Lower lobe of right lung (tissue), 2 donors: ENCODE measurements at regions not wholly inside any gene's neighbourhood (a gene's known extent, or its start where the extent isn't known, plus 50 kb on each side); places are given as distances from the start of the nearest gene placed in this dataset.

ENCODE experiments used
- ATAC-seq, 2 donors: fragments of 200-7000 bp; cut with Tn5 transposase; one replicate each; pipeline ENCODE4 v1.9.1; 2020 to 2022; ENCODE audit warnings: mild to moderate bottlenecking in 2 of 2, moderate library complexity in 2 of 2
- DNase-seq: peaks from one replicate; pipeline ENCODE4 v3.0.0-alpha.2; 2020
- H3K27ac ChIP-seq: fragments of 200-600 bp; one replicate; pipeline ENCODE4 v1.8.0; 2022
- H3K27me3 ChIP-seq: fragments of 200-600 bp; one replicate; pipeline ENCODE4 v1.8.0; 2022; ENCODE audit warnings: low read depth
- H3K36me3 ChIP-seq: fragments of 200-600 bp; one replicate; pipeline ENCODE4 v1.8.0; 2022; ENCODE audit warnings: mild to moderate bottlenecking
- H3K4me1 ChIP-seq: fragments of 200-600 bp; one replicate; pipeline ENCODE4 v1.8.0; 2022
- H3K4me3 ChIP-seq: fragments of 200-600 bp; one replicate; pipeline ENCODE4 v1.8.0; 2022; ENCODE audit warnings: mild to moderate bottlenecking
- H3K9me3 ChIP-seq: fragments of 200-600 bp; one replicate; pipeline ENCODE4 v1.8.0; 2022
- intact Hi-C: fragments of 100-400 bp; cut with DNase I; formaldehyde crosslinking; loops from one replicate; pipeline ENCODE4 v1.11.0; 2022
- TF ChIP-seq, protein P1 (sequence below): fragments of 200-600 bp; IDR thresholded peaks from one replicate; pipeline ENCODE4 v1.8.0; 2022; ENCODE audit warnings: antibody characterized with exemption, mild to moderate bottlenecking
- donor health status: DM: no; HTN: yes; CAD: no; lungs with severe emphysema.

DNA sequence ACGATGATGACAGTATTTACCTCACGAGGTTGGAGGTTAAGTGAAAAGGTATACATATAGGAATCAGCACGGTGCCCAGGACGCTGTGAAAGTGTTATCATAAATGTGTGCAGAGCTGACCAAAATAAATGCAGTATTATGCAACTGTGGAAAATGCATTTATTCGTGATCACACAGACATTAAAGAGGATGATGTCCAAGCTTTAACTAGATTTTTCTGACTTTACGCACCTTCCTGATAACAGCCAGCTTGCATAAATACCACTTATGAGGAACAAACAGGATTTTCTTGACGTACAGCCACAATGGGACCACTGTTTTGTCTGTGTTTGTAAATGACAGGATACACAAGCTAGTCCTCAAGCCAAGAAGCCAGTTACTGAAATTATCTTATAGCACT, 71.4 kb upstream of the ATP10B start:
- intact Hi-C loops: no loop called here
- TF ChIP-seq, protein P1, sequence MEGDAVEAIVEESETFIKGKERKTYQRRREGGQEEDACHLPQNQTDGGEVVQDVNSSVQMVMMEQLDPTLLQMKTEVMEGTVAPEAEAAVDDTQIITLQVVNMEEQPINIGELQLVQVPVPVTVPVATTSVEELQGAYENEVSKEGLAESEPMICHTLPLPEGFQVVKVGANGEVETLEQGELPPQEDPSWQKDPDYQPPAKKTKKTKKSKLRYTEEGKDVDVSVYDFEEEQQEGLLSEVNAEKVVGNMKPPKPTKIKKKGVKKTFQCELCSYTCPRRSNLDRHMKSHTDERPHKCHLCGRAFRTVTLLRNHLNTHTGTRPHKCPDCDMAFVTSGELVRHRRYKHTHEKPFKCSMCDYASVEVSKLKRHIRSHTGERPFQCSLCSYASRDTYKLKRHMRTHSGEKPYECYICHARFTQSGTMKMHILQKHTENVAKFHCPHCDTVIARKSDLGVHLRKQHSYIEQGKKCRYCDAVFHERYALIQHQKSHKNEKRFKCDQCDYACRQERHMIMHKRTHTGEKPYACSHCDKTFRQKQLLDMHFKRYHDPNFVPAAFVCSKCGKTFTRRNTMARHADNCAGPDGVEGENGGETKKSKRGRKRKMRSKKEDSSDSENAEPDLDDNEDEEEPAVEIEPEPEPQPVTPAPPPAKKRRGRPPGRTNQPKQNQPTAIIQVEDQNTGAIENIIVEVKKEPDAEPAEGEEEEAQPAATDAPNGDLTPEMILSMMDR: no peak
- peaks cover 29% of the 10 kb centered on the region for H3K4me1 ChIP-seq
- DNase-seq: no peak
- no peak overlapping the region for H3K27ac ChIP-seq
- H3K4me3 ChIP-seq: no peak overlapping the region
- no peak for ATAC-seq
- no peaks in the 10 kb centered on the region for H3K9me3 ChIP-seq
- H3K36me3 ChIP-seq: no peaks in the 10 kb centered on the region
- H3K27me3 ChIP-seq: no peaks in the 10 kb centered on the region

DNA sequence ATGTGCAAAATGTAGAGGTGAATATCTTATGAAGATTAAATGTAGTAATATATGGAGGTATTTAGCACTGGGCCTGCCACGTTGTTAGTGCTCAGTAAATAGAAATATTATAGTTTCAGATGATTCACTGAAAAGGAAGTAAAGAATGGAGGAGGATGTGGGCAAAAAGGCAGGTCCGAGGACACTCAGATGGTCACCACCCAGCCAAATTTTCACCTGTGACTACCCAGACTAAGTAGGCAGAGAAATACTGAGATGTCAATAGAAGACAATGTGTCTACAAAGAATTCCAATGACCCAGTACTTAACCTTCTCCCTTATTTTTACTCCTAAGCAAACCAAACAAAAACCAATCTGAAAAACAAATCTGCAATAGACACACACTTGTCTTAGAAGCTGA, 70.3 kb upstream of the ATP10B start:
- DNase-seq (no peak), ATAC-seq (no peak)
- TF ChIP-seq, protein P1: no peak
- H3K36me3 ChIP-seq: no peaks in the 10 kb centered on the region
- no peak overlapping the region for H3K4me3 ChIP-seq
- H3K27me3 ChIP-seq: no peaks in the 10 kb centered on the region
- intact Hi-C loops: no loop called here
- H3K4me1 ChIP-seq: peaks cover 19% of the 10 kb centered on the region
- no peak overlapping the region for H3K27ac ChIP-seq
- no peaks in the 10 kb centered on the region for H3K9me3 ChIP-seq

DNA sequence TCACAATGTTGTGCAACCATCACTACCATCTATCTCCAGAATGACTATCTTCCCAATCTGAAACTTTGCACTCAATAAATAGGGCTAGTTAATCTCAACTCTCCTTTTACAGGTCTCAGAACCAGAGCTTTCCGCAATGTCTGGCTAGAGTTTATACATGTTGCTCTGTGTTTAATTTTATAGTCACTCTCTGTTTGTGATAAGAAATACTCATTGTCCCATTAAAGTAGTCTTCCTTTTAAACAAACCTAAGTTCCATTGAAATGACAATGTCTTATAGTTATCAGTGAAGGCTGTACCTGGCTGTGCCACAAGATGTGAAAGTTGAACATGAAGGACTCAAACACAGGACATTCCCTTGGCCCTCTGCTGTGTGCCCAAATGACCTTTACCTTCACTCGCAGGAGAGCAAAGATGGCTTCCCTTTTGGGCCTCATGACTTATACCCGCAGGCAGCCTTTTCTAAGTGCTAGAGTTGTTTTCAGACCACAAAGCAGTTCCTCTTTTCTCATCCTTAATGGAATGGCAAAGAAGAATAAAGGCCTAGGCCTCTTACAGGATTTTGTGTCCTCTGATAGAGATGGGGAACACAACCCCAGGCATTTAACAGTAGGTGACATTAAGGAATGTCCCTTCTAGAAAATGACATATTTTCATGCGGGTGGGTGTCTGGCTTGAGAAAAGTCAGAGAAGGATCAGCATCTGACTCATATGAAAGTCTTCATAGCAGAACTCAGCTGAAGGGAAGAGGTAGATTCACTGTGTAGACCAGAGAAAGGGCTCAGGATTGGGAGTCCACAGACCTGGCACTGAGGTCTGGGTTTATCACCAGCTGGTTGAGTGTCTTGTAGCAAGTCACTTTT, 69.6 kb upstream of the ATP10B start:
- Histone ChIP-seq H3K36me3 (no peaks in the 10 kb centered on the region), H3K27ac (no peak overlapping the region), H3K9me3 (no peaks in the 10 kb centered on the region), H3K4me3 (no peak overlapping the region), H3K27me3 (no peaks in the 10 kb centered on the region), H3K4me1 (peaks cover 13% of the 10 kb centered on the region)
- no peak for DNase-seq
- no peak for ATAC-seq
- intact Hi-C loops: no loop called here
- TF ChIP-seq, protein P1: no peak

DNA sequence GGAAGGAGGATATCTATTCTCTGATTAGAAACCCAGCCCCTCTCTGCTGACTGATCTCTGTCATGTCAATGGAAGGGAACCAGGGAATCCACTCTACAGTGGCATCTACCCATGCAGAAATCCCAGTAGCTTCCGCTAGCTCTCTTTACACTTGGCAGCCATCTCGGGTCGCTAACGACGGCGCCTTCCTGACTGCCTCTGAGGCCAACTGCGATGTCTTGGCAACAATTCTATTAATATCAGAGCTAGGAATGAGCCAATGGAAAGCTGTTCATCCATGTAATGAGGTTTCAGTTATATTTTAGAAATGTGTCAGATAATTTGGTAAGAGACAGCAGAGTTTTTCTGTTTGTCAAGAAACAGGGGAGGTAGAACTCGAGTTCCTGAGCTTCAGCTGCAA, 67.6 kb upstream of the ATP10B start:
- TF ChIP-seq, protein P1: no peak
- intact Hi-C loops: no loop called here
- ATAC-seq: no peak
- Histone ChIP-seq H3K27me3 (no peaks in the 10 kb centered on the region), H3K36me3 (no peaks in the 10 kb centered on the region), H3K9me3 (no peaks in the 10 kb centered on the region), H3K4me3 (no peak overlapping the region), H3K27ac (no peak overlapping the region), H3K4me1 (peaks cover 5% of the 10 kb centered on the region)
- DNase-seq: no peak

DNA sequence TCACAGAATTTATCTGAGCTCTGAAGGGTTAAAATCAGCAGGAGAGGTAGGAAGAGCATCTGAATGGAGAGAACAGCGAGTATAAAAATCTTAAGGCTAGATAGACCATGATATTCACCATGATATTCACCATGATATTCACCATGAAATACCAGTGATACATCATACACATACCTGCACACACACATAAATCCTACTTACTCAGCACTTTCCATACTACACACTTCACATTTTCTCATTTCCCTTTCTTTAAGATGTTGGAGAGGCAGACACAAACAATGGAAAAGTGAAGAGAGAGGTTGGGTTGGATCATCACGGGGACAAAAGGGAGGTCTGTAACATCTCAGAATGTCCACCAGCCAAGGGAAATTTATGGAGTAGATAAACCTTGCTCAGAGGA, 66.4 kb upstream of the ATP10B start:
- intact Hi-C loops: no loop called here
- no peaks in the 10 kb centered on the region for H3K27me3 ChIP-seq
- no peaks in the 10 kb centered on the region for H3K4me1 ChIP-seq
- ATAC-seq (no peak), DNase-seq (no peak)
- no peak overlapping the region for H3K27ac ChIP-seq
- TF ChIP-seq, protein P1: no peak
- no peak overlapping the region for H3K4me3 ChIP-seq
- H3K9me3 ChIP-seq: no peaks in the 10 kb centered on the region
- no peaks in the 10 kb centered on the region for H3K36me3 ChIP-seq
